ENCODE measurements at regions not wholly inside any gene's neighbourhood (a gene's known extent, or its start where the extent isn't known, plus 50 kb on each side); places are given as distances from the start of the nearest gene placed in this dataset.

- H3K4me2 ChIP-seq (ENCODE audit: low read depth, low read length, poor library complexity, severe bottlenecking) = no peak overlapping the region
- TF ChIP-seq EZH2phosphoT487 (IDR thresholded peaks at IDR 0.05; ENCODE audit: borderline replicate concordance) (no peak), CTCF (conservative IDR thresholded peaks at IDR 0.05; ENCODE audit: low read length) (no peak)
- no peak overlapping the region for H3K9ac ChIP-seq (ENCODE audit: low read depth, low read length, poor library complexity, severe bottlenecking)
- H3K9me3 ChIP-seq (ENCODE audit: insufficient read depth, low read depth, low read length) = no peaks in the 10 kb centered on the region
- H3K4me1 ChIP-seq (ENCODE audit: insufficient read depth, low read length, poor library complexity, severe bottlenecking) = peaks cover 9% of the 10 kb centered on the region
- H3K27me3 ChIP-seq (ENCODE audit: insufficient read depth, low read length, poor library complexity, severe bottlenecking) = no peaks in the 10 kb centered on the region
- H3K36me3 ChIP-seq (ENCODE audit: insufficient read depth, low read length) = no peaks in the 10 kb centered on the region
- no peak overlapping the region for H3K4me3 ChIP-seq (ENCODE audit: low read length, poor library complexity, severe bottlenecking)
- H3F3A ChIP-seq (ENCODE audit: low read depth) = no peaks in the 10 kb centered on the region
- no peaks in the 10 kb centered on the region for H3K9me2 ChIP-seq (replicated peaks; ENCODE audit: low read depth, low read length)
- H4K20me1 ChIP-seq (ENCODE audit: insufficient read depth, low read length, poor library complexity, severe bottlenecking) = no peaks in the 10 kb centered on the region
- no peaks in the 10 kb centered on the region for H3K79me2 ChIP-seq (ENCODE audit: insufficient read depth, low read length)
- no peak overlapping the region for H2AFZ ChIP-seq (ENCODE audit: low read length)
These were observed 216.8 kb upstream of the RFX3 start for GRCh38 chr9:3742586-3742985.

- Histone ChIP-seq H3K4me3 (ENCODE audit: low read length, poor library complexity, severe bottlenecking) (no peak overlapping the region), H4K20me1 (ENCODE audit: insufficient read depth, low read length, poor library complexity, severe bottlenecking) (no peaks in the 10 kb centered on the region), H3K79me2 (ENCODE audit: insufficient read depth, low read length) (no peaks in the 10 kb centered on the region), H3K4me2 (ENCODE audit: low read depth, low read length, poor library complexity, severe bottlenecking) (no peak overlapping the region), H3K9me3 (ENCODE audit: insufficient read depth, low read depth, low read length) (no peaks in the 10 kb centered on the region), H3K27me3 (ENCODE audit: insufficient read depth, low read length, poor library complexity, severe bottlenecking) (no peaks in the 10 kb centered on the region), H3F3A (ENCODE audit: low read depth) (no peaks in the 10 kb centered on the region), H3K4me1 (ENCODE audit: insufficient read depth, low read length, poor library complexity, severe bottlenecking) (peaks cover 8% of the 10 kb centered on the region), H2AFZ (ENCODE audit: low read length) (no peak overlapping the region), H3K9ac (ENCODE audit: low read depth, low read length, poor library complexity, severe bottlenecking) (no peak overlapping the region), H3K36me3 (ENCODE audit: insufficient read depth, low read length) (no peaks in the 10 kb centered on the region), H3K9me2 (replicated peaks; ENCODE audit: low read depth, low read length) (no peaks in the 10 kb centered on the region)
- TF ChIP-seq CTCF (conservative IDR thresholded peaks at IDR 0.05; ENCODE audit: low read length) (no peak), EZH2phosphoT487 (IDR thresholded peaks at IDR 0.05; ENCODE audit: borderline replicate concordance) (no peak)
These were observed 215.9 kb upstream of the RFX3 start for GRCh38 chr9:3741729-3742128.

- Histone ChIP-seq H4K20me1 (ENCODE audit: insufficient read depth, low read length, poor library complexity, severe bottlenecking) (no peaks in the 10 kb centered on the region), H3K4me2 (ENCODE audit: low read depth, low read length, poor library complexity, severe bottlenecking) (no peak overlapping the region), H2AFZ (ENCODE audit: low read length) (no peak overlapping the region), H3K9me3 (ENCODE audit: insufficient read depth, low read depth, low read length) (no peaks in the 10 kb centered on the region), H3K9ac (ENCODE audit: low read depth, low read length, poor library complexity, severe bottlenecking) (no peak overlapping the region), H3F3A (ENCODE audit: low read depth) (no peaks in the 10 kb centered on the region), H3K79me2 (ENCODE audit: insufficient read depth, low read length) (no peaks in the 10 kb centered on the region), H3K9me2 (replicated peaks; ENCODE audit: low read depth, low read length) (no peaks in the 10 kb centered on the region), H3K36me3 (ENCODE audit: insufficient read depth, low read length) (no peaks in the 10 kb centered on the region), H3K4me1 (ENCODE audit: insufficient read depth, low read length, poor library complexity, severe bottlenecking) (peaks cover 4% of the 10 kb centered on the region), H3K4me3 (ENCODE audit: low read length, poor library complexity, severe bottlenecking) (no peak overlapping the region), H3K27me3 (ENCODE audit: insufficient read depth, low read length, poor library complexity, severe bottlenecking) (no peaks in the 10 kb centered on the region)
- TF ChIP-seq EZH2phosphoT487 (IDR thresholded peaks at IDR 0.05; ENCODE audit: borderline replicate concordance) = no peak
These were observed 215.1 kb upstream of the RFX3 start for GRCh38 chr9:3740690-3741419.

- TF ChIP-seq CTCF (conservative IDR thresholded peaks at IDR 0.05; ENCODE audit: low read length) = no peak
- no peak for TF ChIP-seq EZH2phosphoT487 (IDR thresholded peaks at IDR 0.05; ENCODE audit: borderline replicate concordance)
These were observed 210.4 kb upstream of the RFX3 start for GRCh38 chr9:3736161-3736560.

More at GRCh38 chr9:3736161-3736560, 210.4 kb upstream of the RFX3 start:
- no peaks in the 10 kb centered on the region for H3K9me3 ChIP-seq (ENCODE audit: insufficient read depth, low read depth, low read length)
- H4K20me1 ChIP-seq (ENCODE audit: insufficient read depth, low read length, poor library complexity, severe bottlenecking) = no peaks in the 10 kb centered on the region
- no peak overlapping the region for H2AFZ ChIP-seq (ENCODE audit: low read length)
- H3K27me3 ChIP-seq (ENCODE audit: insufficient read depth, low read length, poor library complexity, severe bottlenecking) = no peaks in the 10 kb centered on the region
- no peak overlapping the region for H3K4me2 ChIP-seq (ENCODE audit: low read depth, low read length, poor library complexity, severe bottlenecking)
- no peaks in the 10 kb centered on the region for H3K36me3 ChIP-seq (ENCODE audit: insufficient read depth, low read length)
- no peak overlapping the region for H3K4me3 ChIP-seq (ENCODE audit: low read length, poor library complexity, severe bottlenecking)
- H3K9me2 ChIP-seq (replicated peaks; ENCODE audit: low read depth, low read length) = no peaks in the 10 kb centered on the region
- no peaks in the 10 kb centered on the region for H3F3A ChIP-seq (ENCODE audit: low read depth)
- H3K4me1 ChIP-seq (ENCODE audit: insufficient read depth, low read length, poor library complexity, severe bottlenecking) = peaks cover 10% of the 10 kb centered on the region
- H3K79me2 ChIP-seq (ENCODE audit: insufficient read depth, low read length) = no peaks in the 10 kb centered on the region
- no peak overlapping the region for H3K9ac ChIP-seq (ENCODE audit: low read depth, low read length, poor library complexity, severe bottlenecking)

Measured in Loucy (cell line).